Esophagus (tissue), 2 donors: ENCODE measurements at regions not wholly inside any gene's neighbourhood (a gene's known extent, or its start where the extent isn't known, plus 50 kb on each side); places are given as distances from the start of the nearest gene placed in this dataset.

Experiments used
- H3K27ac ChIP-seq, 2 donors: one replicate each; pipeline ENCODE4 v1.5.1; 2013; ENCODE audit warnings: low read depth in 2 of 2, mild to moderate bottlenecking in 2 of 2, inconsistent platforms in 1 of 2, low read length in 1 of 2, moderate library complexity in 1 of 2
- H3K27me3 ChIP-seq, 2 donors: one replicate each; pipeline ENCODE4 v1.6.1; 2013; ENCODE audit warnings: low read length in 2 of 2, control low read depth in 1 of 2, mild to moderate bottlenecking in 1 of 2; ENCODE audit not compliant: insufficient read depth in 2 of 2, control insufficient read depth in 1 of 2
- H3K36me3 ChIP-seq, 2 donors: one replicate each; pipeline ENCODE4 v1.6.1; 2013; ENCODE audit warnings: low read length in 1 of 2; ENCODE audit not compliant: control insufficient read depth in 2 of 2, insufficient read depth in 2 of 2
- H3K4me1 ChIP-seq, 2 donors: one replicate each; pipeline ENCODE4 v1.6.1; 2013; ENCODE audit warnings: low read length in 1 of 2; ENCODE audit not compliant: control insufficient read depth in 2 of 2, insufficient read depth in 2 of 2
- H3K4me3 ChIP-seq, 2 donors: one replicate each; pipeline ENCODE4 v1.5.1; 2013; ENCODE audit warnings: low read length in 2 of 2, mild to moderate bottlenecking in 2 of 2, low read depth in 1 of 2, moderate library complexity in 1 of 2
- H3K9me3 ChIP-seq, 2 donors: one replicate each; pipeline ENCODE4 v1.6.1; 2013; ENCODE audit warnings: mild to moderate bottlenecking in 2 of 2, low read depth in 1 of 2, low read length in 1 of 2, moderate library complexity in 1 of 2; ENCODE audit not compliant: control insufficient read depth in 2 of 2, insufficient read depth in 1 of 2
- WGBS, 2 donors: extraction: QIAGEN DNeasy Blood & Tissue Kit; methylation state at CpG; one replicate each; pipeline ENCODE4 v1.1.7; 2013; 5-methylcytosine and 5-hydroxymethylcytosine counted together
- donor health status: healthy with polysubstance abuse.
- donor health status: Bipolar disorder and iron deficiency.

GRCh38 chr3:181974198-181974597, 262.5 kb downstream of the SOX2 start:
- H3K27ac ChIP-seq = peak overlapping the region in 1 of 2 donors; percentile 42
- WGBS, 2 donors = 58 to 67% methylated on average over 2 of the region's 2 CpGs
- H3K4me1 ChIP-seq = peaks cover 0 to 2% of the 10 kb centered on the region in 2 donors
- no peaks in the 10 kb centered on the region for H3K27me3 ChIP-seq
- no peak overlapping the region for H3K4me3 ChIP-seq
- H3K9me3 ChIP-seq = no peaks in the 10 kb centered on the region
- no peaks in the 10 kb centered on the region for H3K36me3 ChIP-seq

DNA sequence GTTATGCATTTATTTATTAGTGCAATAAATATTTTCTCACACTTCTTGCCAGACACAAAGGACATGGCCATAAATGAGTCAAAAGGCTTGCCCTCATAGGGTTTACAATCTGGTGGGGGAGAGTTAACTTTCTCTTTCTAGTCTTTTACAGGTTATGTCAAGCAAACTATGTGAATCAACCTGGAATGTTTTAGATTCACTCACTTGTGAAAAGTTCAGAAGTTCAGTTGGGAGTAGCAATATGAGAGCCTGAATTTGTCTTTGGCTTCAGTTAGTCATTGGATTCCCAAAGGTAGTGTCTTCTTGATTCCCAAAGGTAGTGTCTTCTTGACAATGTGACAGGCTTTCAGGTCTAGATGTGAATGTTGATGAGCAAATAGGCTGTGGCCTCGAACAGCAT, 264.8 kb downstream of the SOX2 start:
- Histone ChIP-seq H3K4me3 (no peak overlapping the region), H3K36me3 (no peaks in the 10 kb centered on the region), H3K27ac (no peak overlapping the region), H3K9me3 (no peaks in the 10 kb centered on the region), H3K27me3 (no peaks in the 10 kb centered on the region), H3K4me1 (peaks cover 0 to 2% of the 10 kb centered on the region in 2 donors)
- WGBS, 2 donors = 50 to 72% methylated on average over 1 of the region's 1 CpG

DNA sequence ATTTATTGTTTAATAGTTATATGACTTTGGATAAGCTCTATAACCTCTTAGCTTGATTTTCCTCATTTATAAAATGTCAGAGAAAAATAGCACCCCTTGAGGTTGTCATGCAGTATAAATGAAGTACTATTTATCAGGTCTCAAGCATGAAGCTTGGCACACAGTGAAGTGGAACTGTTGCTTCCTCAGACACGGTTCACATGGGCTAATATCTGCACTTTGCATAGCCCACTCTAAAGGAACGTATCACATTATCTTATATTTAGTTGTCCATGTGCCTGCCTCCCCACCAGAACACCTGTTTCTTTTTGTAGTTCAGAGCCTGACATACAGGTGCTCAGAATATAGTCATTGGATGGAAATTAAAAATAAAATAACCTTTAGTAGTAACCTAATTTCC, 273.7 kb downstream of the SOX2 start:
- 76 to 84% methylated on average over 2 of the region's 2 CpGs for WGBS, 2 donors
- no peaks in the 10 kb centered on the region for H3K4me1 ChIP-seq
- H3K27me3 ChIP-seq = no peaks in the 10 kb centered on the region
- H3K9me3 ChIP-seq = no peaks in the 10 kb centered on the region
- no peak overlapping the region for H3K27ac ChIP-seq
- no peak overlapping the region for H3K4me3 ChIP-seq
- no peaks in the 10 kb centered on the region for H3K36me3 ChIP-seq

DNA sequence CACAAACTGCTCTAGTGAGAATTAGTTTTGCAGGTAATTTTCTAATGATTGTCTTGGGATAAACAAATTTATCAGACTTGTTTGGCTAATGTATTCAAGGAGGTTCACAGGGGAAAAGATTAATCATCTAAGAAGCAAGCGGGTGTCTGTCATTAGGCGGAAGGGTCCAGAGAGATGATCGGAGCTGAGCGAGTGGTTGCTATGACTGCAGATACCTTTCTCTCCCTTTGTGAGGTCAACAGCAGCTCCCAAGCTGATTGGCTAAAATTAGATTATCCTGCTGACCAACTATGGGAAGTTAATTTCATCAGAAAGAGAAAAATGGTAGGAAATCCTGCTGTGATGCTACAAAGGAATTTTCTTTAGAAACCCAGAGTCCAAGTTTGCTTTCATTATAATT, 276.0 kb downstream of the SOX2 start:
- 77 to 83% methylated on average over 4 of the region's 4 CpGs for WGBS, 2 donors
- H3K36me3 ChIP-seq = peaks cover 0 to 2% of the 10 kb centered on the region in 2 donors
- H3K4me1 ChIP-seq = no peaks in the 10 kb centered on the region
- no peaks in the 10 kb centered on the region for H3K27me3 ChIP-seq
- no peak overlapping the region for H3K27ac ChIP-seq
- no peaks in the 10 kb centered on the region for H3K9me3 ChIP-seq
- no peak overlapping the region for H3K4me3 ChIP-seq

DNA sequence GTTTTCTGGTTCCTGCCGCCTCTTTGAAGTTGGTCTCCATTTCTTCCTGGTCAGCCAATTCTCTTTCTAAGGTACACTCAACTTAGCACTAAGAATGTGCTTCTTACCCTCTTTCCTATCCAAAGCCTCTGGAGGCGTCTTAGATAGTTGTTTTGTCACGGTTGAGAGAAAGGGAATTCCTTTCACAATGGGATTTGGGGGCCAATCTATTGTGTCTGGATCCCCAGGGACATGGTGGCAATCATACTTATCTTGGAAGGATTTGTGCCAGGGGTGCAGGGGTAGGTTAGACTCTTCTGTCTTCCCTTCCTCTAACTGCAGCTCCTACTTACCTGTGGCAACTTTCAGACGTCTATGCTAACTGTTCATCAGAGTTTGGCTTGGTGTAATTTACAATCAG, 287.1 kb downstream of the SOX2 start:
- H3K27me3 ChIP-seq = no peaks in the 10 kb centered on the region
- H3K9me3 ChIP-seq = no peaks in the 10 kb centered on the region
- H3K36me3 ChIP-seq = no peaks in the 10 kb centered on the region
- WGBS, 2 donors = 75 to 81% methylated on average over 4 of the region's 4 CpGs
- H3K4me1 ChIP-seq = peaks cover 0 to 2% of the 10 kb centered on the region in 2 donors
- H3K4me3 ChIP-seq = no peak overlapping the region
- no peak overlapping the region for H3K27ac ChIP-seq

DNA sequence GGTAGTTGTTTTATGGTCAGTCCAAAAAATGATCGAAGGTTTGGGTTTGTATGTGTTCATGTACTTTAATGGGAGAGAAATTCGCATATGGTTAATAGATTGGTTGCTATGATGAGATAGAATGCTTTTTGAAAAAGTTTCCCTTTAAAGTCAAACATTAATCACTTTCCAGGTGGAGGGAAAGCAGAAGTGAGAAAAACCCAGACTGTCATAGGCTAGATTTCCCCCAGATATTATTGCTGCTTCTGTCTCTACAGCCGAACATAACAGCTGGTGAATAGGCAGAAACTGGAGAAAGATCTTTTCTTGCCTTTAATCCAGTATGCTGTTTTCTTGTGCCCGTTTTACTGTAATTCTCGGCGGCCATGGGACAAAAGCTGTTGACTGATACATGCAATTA, 287.6 kb downstream of the SOX2 start:
- no peak overlapping the region for H3K4me3 ChIP-seq
- H3K27ac ChIP-seq = no peak overlapping the region
- H3K36me3 ChIP-seq = no peaks in the 10 kb centered on the region
- no peaks in the 10 kb centered on the region for H3K9me3 ChIP-seq
- WGBS, 2 donors = 83% methylated on average over 6 of the region's 6 CpGs
- H3K27me3 ChIP-seq = no peaks in the 10 kb centered on the region
- peaks cover 0 to 2% of the 10 kb centered on the region in 2 donors for H3K4me1 ChIP-seq

GRCh38 chr3:182000447-182000846, 288.7 kb downstream of the SOX2 start:
- Histone ChIP-seq H3K36me3 (no peaks in the 10 kb centered on the region), H3K4me3 (no peak overlapping the region), H3K27me3 (no peaks in the 10 kb centered on the region), H3K27ac (no peak overlapping the region), H3K9me3 (no peaks in the 10 kb centered on the region), H3K4me1 (peaks cover 0 to 2% of the 10 kb centered on the region in 2 donors)
- 65 to 70% methylated on average over 5 of the region's 5 CpGs for WGBS, 2 donors

DNA sequence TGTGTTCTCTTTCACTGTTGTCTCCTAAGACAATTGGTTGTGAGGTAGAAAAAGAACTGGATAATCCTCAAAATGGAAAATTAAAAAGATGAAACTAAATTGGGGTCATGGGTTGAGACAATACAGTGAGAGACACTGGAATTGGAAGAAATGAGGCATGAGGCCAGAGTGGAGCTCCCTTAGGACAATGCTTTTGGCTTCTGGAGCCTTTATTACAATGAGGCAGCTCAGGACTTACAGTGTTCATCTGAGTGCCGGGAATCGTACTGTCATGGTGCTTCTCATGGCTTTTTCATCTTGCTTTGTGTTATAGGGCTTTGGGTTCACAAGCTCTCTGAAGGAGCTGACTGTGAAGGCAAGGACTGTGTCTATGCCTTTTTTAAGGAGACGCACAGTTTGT, 293.5 kb downstream of the SOX2 start:
- Histone ChIP-seq H3K27ac (no peak overlapping the region), H3K4me1 (no peaks in the 10 kb centered on the region), H3K27me3 (no peaks in the 10 kb centered on the region), H3K36me3 (no peaks in the 10 kb centered on the region), H3K9me3 (no peaks in the 10 kb centered on the region), H3K4me3 (no peak overlapping the region)
- WGBS, 2 donors = 88 to 92% methylated on average over 3 of the region's 3 CpGs

GRCh38 chr3:182005701-182006100, 294.0 kb downstream of the SOX2 start:
- Histone ChIP-seq H3K27ac (no peak overlapping the region), H3K4me1 (no peaks in the 10 kb centered on the region), H3K9me3 (no peaks in the 10 kb centered on the region), H3K4me3 (no peak overlapping the region), H3K36me3 (no peaks in the 10 kb centered on the region), H3K27me3 (no peaks in the 10 kb centered on the region)
- WGBS, 2 donors = 51 to 67% methylated on average over 5 of the region's 5 CpGs

- 64 to 70% methylated on average over 4 of the region's 4 CpGs for WGBS, 2 donors
- H3K27me3 ChIP-seq = no peaks in the 10 kb centered on the region
- no peak overlapping the region for H3K27ac ChIP-seq
- H3K36me3 ChIP-seq = no peaks in the 10 kb centered on the region
- H3K4me1 ChIP-seq = no peaks in the 10 kb centered on the region
- no peak overlapping the region for H3K4me3 ChIP-seq
- H3K9me3 ChIP-seq = no peaks in the 10 kb centered on the region
These were observed 294.7 kb downstream of the SOX2 start for GRCh38 chr3:182006431-182006830.
